A549 (cell line): ENCODE measurements at regions not wholly inside any gene's neighbourhood (a gene's known extent, or its start where the extent isn't known, plus 50 kb on each side); places are given as distances from the start of the nearest gene placed in this dataset.

Experiments
- ATAC-seq, 2 experiments: fragments of 200-7000 bp in 1 of 2; fragments of >200 bp in 1 of 2; cut with Nextera tagmentation in 1 of 2; cut with Tn5 transposase in 1 of 2; 3 replicates each; pipeline versions ENCODE4 v1.8.0 to v1.9.1; 2018 to 2020; ENCODE audit warnings: mild to moderate bottlenecking in 1 of 2, moderate library complexity in 1 of 2
- CTCF ChIA-PET: fragments of 300-600 bp; sonication (Branson Sonifier 250); formaldehyde crosslinking; extraction: SDS; loops from one replicate; lab custom pipeline; 2021; ENCODE audit warnings: antibody characterized with exemption, inconsistent platforms; lab: Yijun Ruan, JAX
- POLR2A ChIA-PET: fragments of 350-600 bp; formaldehyde crosslinking; extraction: SDS; loops from one replicate; lab custom pipeline; 2021; ENCODE audit warnings: antibody characterized with exemption, inconsistent platforms; lab: Yijun Ruan, JAX
- DNase-seq, 2 experiments: peaks; one replicate each; pipeline versions ENCODE4 v3.0.0 to v3.0.0-alpha.2; 2011 to 2016; ENCODE audit warnings: low read depth in 1 of 2, low spot score in 1 of 2
- FAIRE-seq: peaks from 2 replicates; lab custom pipeline; 2011; peaks lifted over from hg19 to GRCh38; lab: Jason Lieb, UNC
- H3K27ac ChIP-seq, 2 experiments: fragments of >200 bp; sonication (Bioruptor Twin); formaldehyde crosslinking; 3 replicates each; pipeline ENCODE4 v1.5.1; 2016 to 2017
- H3K4me1 ChIP-seq: fragments of >200 bp; sonication (Bioruptor Twin); formaldehyde crosslinking; 3 replicates; pipeline ENCODE4 v1.6.1; 2016
- H3K4me2 ChIP-seq: fragments of >200 bp; sonication (Bioruptor Twin); formaldehyde crosslinking; 3 replicates; pipeline ENCODE4 v1.6.1; 2016
- H3K4me3 ChIP-seq: fragments of >200 bp; sonication (Bioruptor Twin); formaldehyde crosslinking; 3 replicates; pipeline ENCODE4 v1.5.1; 2016
- H3K9me3 ChIP-seq: fragments of >200 bp; sonication (Bioruptor Twin); formaldehyde crosslinking; 3 replicates; pipeline ENCODE4 v1.6.1; 2016
- ATOH8 ChIP-seq: fragments of 250-450 bp; sonication (Bioruptor Pico); IDR thresholded peaks from 2 replicates; pipeline ENCODE4 v1.5.0; 2020; ENCODE audit warnings: low read depth, mild to moderate bottlenecking, moderate library complexity
- CBX2 ChIP-seq: fragments of 200-600 bp; sonication (generic); IDR thresholded peaks from 2 replicates; pipeline ENCODE4 v1.6.1; 2016; ENCODE audit warnings: low read depth, mild to moderate bottlenecking, borderline replicate concordance
- CBX8 ChIP-seq: fragments of 200-600 bp; sonication (generic); IDR thresholded peaks from 2 replicates; pipeline ENCODE4 v1.6.1; 2016
- ELK1 ChIP-seq: fragments of 150-350 bp; IDR thresholded peaks from 2 replicates; pipeline ENCODE4 v1.6.1; 2014; ENCODE audit warnings: low read depth, mild to moderate bottlenecking, low read length
- EP300 ChIP-seq, 2 experiments: fragments of >200 bp; sonication (Bioruptor Twin); formaldehyde crosslinking; IDR thresholded peaks; 2 replicates in 1 of 2; 3 replicates in 1 of 2; pipeline ENCODE4 v1.6.1; 2016 to 2017
- FOSL2 ChIP-seq, 2 experiments: fragments of 450-650 bp in 1 of 2; fragments of >200 bp in 1 of 2; sonication (Bioruptor Twin) in 1 of 2; formaldehyde crosslinking; IDR thresholded peaks; 2 replicates each; pipeline versions ENCODE4 v1.5.0 to v1.6.1; 2016 to 2020; ENCODE audit warnings: mild to moderate bottlenecking in 1 of 2, moderate library complexity in 1 of 2
- GATA3 ChIP-seq: IDR thresholded peaks from 2 replicates; pipeline ENCODE4 v1.6.1; 2012; ENCODE audit warnings: borderline replicate concordance
- HOXB5 ChIP-seq: fragments of 250-450 bp; sonication (Bioruptor Pico); IDR thresholded peaks from 2 replicates; pipeline ENCODE4 v1.5.0; 2020; ENCODE audit warnings: mild to moderate bottlenecking, moderate library complexity
- KDM1A ChIP-seq: fragments of 200-600 bp; sonication (generic); IDR thresholded peaks from 2 replicates; pipeline ENCODE4 v1.6.1; 2016; ENCODE audit warnings: low read depth, mild to moderate bottlenecking
- MAFK ChIP-seq: fragments of 450-650 bp; IDR thresholded peaks from 2 replicates; pipeline ENCODE4 v1.6.1; 2014; ENCODE audit not compliant: partially characterized antibody
- MAX ChIP-seq: IDR thresholded peaks from 2 replicates; pipeline ENCODE4 v1.6.1; 2012
- MYC ChIP-seq: IDR thresholded peaks from 2 replicates; pipeline ENCODE4 v1.6.1; 2012; ENCODE audit warnings: mild to moderate bottlenecking, inconsistent platforms, low read length, improper control_type of control experiment, borderline replicate concordance
- NPAS2 ChIP-seq: fragments of 250-450 bp; sonication (Bioruptor Pico); IDR thresholded peaks from 2 replicates; pipeline ENCODE4 v1.8.0; 2022; ENCODE audit warnings: mild to moderate bottlenecking, moderate library complexity, borderline replicate concordance
- REST ChIP-seq: fragments of 200-600 bp; sonication (generic); IDR thresholded peaks from 2 replicates; pipeline ENCODE4 v1.6.1; 2016; ENCODE audit warnings: antibody characterized with exemption, mild to moderate bottlenecking, moderate library complexity
- WGBS: methylation state at CpG from one replicate; pipeline ENCODE4 v1.1.6; 2017; ENCODE audit errors: missing lambda C conversion rate; 5-methylcytosine and 5-hydroxymethylcytosine counted together

GRCh38 chr1:79797487-79797886 lies 791.0 kb upstream of the ADGRL4 start:
- Histone ChIP-seq H3K27ac (no peak overlapping the region), H3K9me3 (no peaks in the 10 kb centered on the region), H3K4me3 (no peak overlapping the region), H3K4me2 (no peak overlapping the region), H3K4me1 (no peaks in the 10 kb centered on the region)
- CTCF ChIA-PET = no interaction called here
- FAIRE-seq = no peak
- POLR2A ChIA-PET = no interaction called here
- 60% methylated on average over 3 of the region's 3 CpGs for WGBS
- ATAC-seq = no peak
- no peak for DNase-seq
- TF ChIP-seq GATA3 = no peak
- no peak for TF ChIP-seq REST
- no peak for TF ChIP-seq MYC
- no peak for TF ChIP-seq MAFK

GRCh38 chr1:79796434-79796833 lies 789.9 kb upstream of the ADGRL4 start:
- H3K27ac ChIP-seq = no peak overlapping the region
- POLR2A ChIA-PET = no interaction called here
- no peaks in the 10 kb centered on the region for H3K4me1 ChIP-seq
- no peak overlapping the region for H3K4me2 ChIP-seq
- no peak overlapping the region for H3K4me3 ChIP-seq
- no peak for DNase-seq
- no peak for ATAC-seq
- no peak for FAIRE-seq
- CTCF ChIA-PET = no interaction called here
- H3K9me3 ChIP-seq = no peaks in the 10 kb centered on the region
- WGBS = 8% methylated on average over 1 of the region's 1 CpG
- TF ChIP-seq MAX (no peak), REST (no peak), FOSL2 (IDR thresholded peaks at IDR 0.05) (no peak), FOSL2 (CRISPR knock-in tag; IDR thresholded peaks at IDR 0.05) (no peak), EP300 (IDR thresholded peaks at IDR 0.05) (no peak), ATOH8 (CRISPR knock-in tag) (no peak), NPAS2 (CRISPR knock-in tag) (no peak), ELK1 (no peak), CBX2 (no peak), CBX8 (no peak), HOXB5 (no peak), KDM1A (no peak), GATA3 (no peak)
- TF ChIP-seq, all 56 proteins: peak for 0
